Trophoblast cell (in vitro differentiated cells and primary cell): ENCODE measurements at regions not wholly inside any gene's neighbourhood (a gene's known extent, or its start where the extent isn't known, plus 50 kb on each side); places are given as distances from the start of the nearest gene placed in this dataset.
"Not testable (repeated sequence)": the region's sequence is repeated elsewhere in the genome, so short reads cannot be mapped to it uniquely, and the experiment has no call there.

Experiments used
- DNase-seq, 2 donors: peaks; one replicate each; pipeline ENCODE4 v3.0.0-alpha.2; 2016
- H2AFZ ChIP-seq: 2 replicates; pipeline ENCODE4 v1.6.1; 2013; ENCODE audit warnings: low read length, moderate library complexity, mild to moderate bottlenecking; ENCODE audit not compliant: insufficient read depth, poor library complexity
- H2AK5ac ChIP-seq: 2 replicates; pipeline ENCODE4 v1.6.1; 2013; ENCODE audit warnings: mild to moderate bottlenecking, low read length
- H2BK120ac ChIP-seq: 2 replicates; pipeline ENCODE4 v1.6.1; 2013; ENCODE audit warnings: low read length, mild to moderate bottlenecking, moderate library complexity; ENCODE audit not compliant: insufficient read depth, poor library complexity
- H2BK12ac ChIP-seq: 2 replicates; pipeline ENCODE4 v1.6.1; 2013; ENCODE audit warnings: mild to moderate bottlenecking, low read length, moderate library complexity
- H2BK5ac ChIP-seq: 2 replicates; pipeline ENCODE4 v1.6.1; 2013; ENCODE audit warnings: low read length, low read depth, moderate library complexity, mild to moderate bottlenecking; ENCODE audit not compliant: poor library complexity
- H3K14ac ChIP-seq: 2 replicates; pipeline ENCODE4 v1.6.1; 2013; ENCODE audit warnings: mild to moderate bottlenecking, low read length
- H3K18ac ChIP-seq: 2 replicates; pipeline ENCODE4 v1.6.1; 2013; ENCODE audit warnings: mild to moderate bottlenecking, low read length
- H3K23ac ChIP-seq: 2 replicates; pipeline ENCODE4 v1.6.1; 2013; ENCODE audit warnings: low read length
- H3K27ac ChIP-seq: 2 replicates; pipeline ENCODE4 v1.5.1; 2013; ENCODE audit warnings: low read depth, mild to moderate bottlenecking, inconsistent platforms, low read length, moderate library complexity
- H3K27me3 ChIP-seq: 2 replicates; pipeline ENCODE4 v1.6.1; 2013; ENCODE audit warnings: inconsistent platforms, mild to moderate bottlenecking, low read length, moderate library complexity; ENCODE audit not compliant: insufficient read depth
- H3K36me3 ChIP-seq, 2 experiments: 1 replicate in 1 of 2; 2 replicates in 1 of 2; pipeline ENCODE4 v1.6.1; 2013; ENCODE audit warnings: low read length in 2 of 2, mild to moderate bottlenecking in 2 of 2, moderate library complexity in 1 of 2; ENCODE audit not compliant: insufficient read depth in 2 of 2, control insufficient read depth in 1 of 2
- H3K4ac ChIP-seq: 2 replicates; pipeline ENCODE4 v1.6.1; 2013; ENCODE audit warnings: low read depth, mild to moderate bottlenecking, low read length, moderate library complexity
- H3K4me1 ChIP-seq, 2 experiments: 1 replicate in 1 of 2; 2 replicates in 1 of 2; pipeline ENCODE4 v1.6.1; 2013; ENCODE audit warnings: low read length in 2 of 2, mild to moderate bottlenecking in 2 of 2, moderate library complexity in 1 of 2; ENCODE audit not compliant: insufficient read depth in 2 of 2, control insufficient read depth in 1 of 2
- H3K4me2 ChIP-seq: 2 replicates; pipeline ENCODE4 v1.6.1; 2013; ENCODE audit warnings: inconsistent platforms, mild to moderate bottlenecking, low read length, moderate library complexity
- H3K4me3 ChIP-seq: 2 replicates; pipeline ENCODE4 v1.5.1; 2013; ENCODE audit warnings: mild to moderate bottlenecking, low read depth, low read length, inconsistent platforms
- H3K79me1 ChIP-seq: one replicate; pipeline ENCODE4 v1.6.1; 2013; ENCODE audit warnings: low read length
- H3K79me2 ChIP-seq: 2 replicates; pipeline ENCODE4 v1.6.1; 2013; ENCODE audit warnings: low read length, mild to moderate bottlenecking; ENCODE audit not compliant: control insufficient read depth, insufficient read depth, poor library complexity
- H3K9ac ChIP-seq: 2 replicates; pipeline ENCODE4 v1.6.1; 2013; ENCODE audit warnings: mild to moderate bottlenecking, low read length
- H3K9me3 ChIP-seq: 2 replicates; pipeline ENCODE4 v1.6.1; 2013; ENCODE audit warnings: low read depth, mild to moderate bottlenecking, control low read depth, inconsistent platforms, low read length; ENCODE audit not compliant: insufficient read depth
- H4K12ac ChIP-seq: 2 replicates; pipeline ENCODE4 v1.6.1; 2013; ENCODE audit warnings: low read depth, mild to moderate bottlenecking, low read length, moderate library complexity
- H4K8ac ChIP-seq: 2 replicates; pipeline ENCODE4 v1.6.1; 2013; ENCODE audit warnings: low read depth, mild to moderate bottlenecking, low read length, moderate library complexity
- H4K91ac ChIP-seq: one replicate; pipeline ENCODE4 v1.6.1; 2013; ENCODE audit warnings: low read depth, mild to moderate bottlenecking, low read length, moderate library complexity
- WGBS: extraction: QIAGEN DNeasy Blood & Tissue Kit; methylation state at CpG from one replicate; pipeline ENCODE4 v1.1.7; 2013; ENCODE audit warnings: missing lambda C conversion rate; ENCODE audit not compliant: insufficient read length, insufficient coverage; ENCODE audit errors: extremely low coverage; 5-methylcytosine and 5-hydroxymethylcytosine counted together

DNA sequence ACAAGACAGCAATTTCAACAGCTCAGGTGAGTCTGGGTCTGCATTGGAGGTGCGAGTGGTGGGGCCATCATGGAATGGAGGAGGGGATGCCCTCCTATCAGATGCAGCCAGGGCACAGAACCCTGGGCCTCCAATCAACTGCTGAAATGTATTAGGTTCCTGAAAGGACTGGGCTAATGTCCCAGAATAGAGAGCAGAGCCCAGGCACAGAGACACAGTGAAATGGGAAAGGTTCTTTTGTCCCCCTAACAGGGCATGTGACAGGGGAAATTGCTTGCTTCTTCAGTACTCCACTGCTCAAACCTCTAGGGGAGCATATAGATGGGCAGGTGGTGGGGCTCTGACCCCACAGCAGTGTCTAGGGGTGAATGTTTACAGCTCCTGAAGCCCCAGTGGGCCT lies 87.3 kb upstream of the CLPB start:
- Histone ChIP-seq H3K27ac (no peak overlapping the region), H3K4me3 (no peak overlapping the region), H4K8ac (no peak overlapping the region), H3K14ac (no peak overlapping the region), H3K9me3 (no peaks in the 10 kb centered on the region), H3K18ac (no peak overlapping the region), H2BK120ac (no peak overlapping the region), H2AK5ac (no peak overlapping the region), H3K4me1 (no peaks in the 10 kb centered on the region), H3K23ac (no peak overlapping the region), H4K91ac (no peak overlapping the region), H3K4me2 (no peak overlapping the region), H3K79me1 (no peaks in the 10 kb centered on the region), H3K27me3 (no peaks in the 10 kb centered on the region), H3K79me2 (no peaks in the 10 kb centered on the region), H3K4ac (no peak overlapping the region), H3K9ac (no peak overlapping the region), H3K36me3 (no peaks in the 10 kb centered on the region), H4K12ac (no peak overlapping the region), H2AFZ (no peak overlapping the region), H2BK12ac (no peak overlapping the region), H2BK5ac (no peak overlapping the region)
- DNase-seq, result no peak
- WGBS, result no CpG with 5 or more reads among the region's 1 CpG

DNA sequence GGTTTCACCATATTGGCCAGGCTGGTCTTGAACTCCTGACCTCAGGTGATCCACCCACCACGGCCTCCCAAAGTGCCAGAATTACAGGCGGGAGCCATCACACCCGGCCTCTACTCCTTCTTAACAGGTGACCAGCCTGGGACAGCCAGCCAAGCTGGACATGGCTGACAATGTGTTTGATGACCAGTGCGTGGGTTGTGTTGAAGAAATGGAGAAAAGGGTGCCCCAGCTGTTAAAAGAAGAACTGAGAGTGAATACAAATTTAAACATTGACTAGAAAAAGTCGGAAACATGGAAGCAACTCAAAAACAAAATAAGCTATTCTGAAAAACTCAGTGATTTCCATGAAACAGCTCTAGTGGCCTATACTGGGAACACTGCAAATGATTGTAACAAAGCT lies 86.5 kb upstream of the CLPB start:
- Histone ChIP-seq H3K4me2 (no peak overlapping the region), H3K36me3 (no peaks in the 10 kb centered on the region), H3K27ac (no peak overlapping the region), H3K4me3 (no peak overlapping the region), H2AFZ (no peak overlapping the region), H4K91ac (no peak overlapping the region), H4K8ac (no peak overlapping the region), H3K27me3 (no peaks in the 10 kb centered on the region), H4K12ac (no peak overlapping the region), H3K4me1 (no peaks in the 10 kb centered on the region), H3K18ac (no peak overlapping the region), H2BK12ac (no peak overlapping the region), H3K79me1 (no peaks in the 10 kb centered on the region), H3K4ac (no peak overlapping the region), H2BK120ac (no peak overlapping the region), H3K14ac (no peak overlapping the region), H3K9ac (no peak overlapping the region), H3K9me3 (no peaks in the 10 kb centered on the region), H3K79me2 (no peaks in the 10 kb centered on the region), H2AK5ac (no peak overlapping the region), H3K23ac (no peak overlapping the region), H2BK5ac (no peak overlapping the region)
- no CpG with 5 or more reads among the region's 5 CpGs for WGBS
- DNase-seq, result no peak

DNA sequence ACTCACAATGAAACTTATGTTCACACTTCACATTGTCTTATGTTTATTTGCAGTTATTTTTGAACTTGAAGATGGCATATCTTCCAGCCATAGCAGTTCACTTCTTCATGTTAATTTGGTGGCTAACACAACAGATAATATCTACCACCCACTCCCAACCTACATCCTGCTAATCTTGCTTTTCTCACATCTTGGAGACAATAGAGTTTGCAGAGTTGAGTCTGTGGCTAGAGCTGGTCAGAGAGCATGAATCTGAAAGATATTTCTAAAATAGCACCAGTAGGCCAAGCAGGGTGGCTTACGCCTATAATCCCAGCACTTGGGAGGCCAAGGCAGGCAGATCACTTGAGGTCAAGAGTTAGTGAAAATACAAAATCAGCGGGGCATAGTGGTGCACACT lies 85.6 kb upstream of the CLPB start:
- H3K4me3 ChIP-seq, H3K23ac ChIP-seq, H3K4me2 ChIP-seq, DNase-seq, H2AFZ ChIP-seq, H2BK5ac ChIP-seq, H3K36me3 ChIP-seq, H3K79me2 ChIP-seq, H2BK12ac ChIP-seq, H4K12ac ChIP-seq, H4K8ac ChIP-seq, H3K27ac ChIP-seq, H3K27me3 ChIP-seq, H4K91ac ChIP-seq, H2AK5ac ChIP-seq, H2BK120ac ChIP-seq, H3K14ac ChIP-seq, H3K79me1 ChIP-seq, H3K9ac ChIP-seq, H3K9me3 ChIP-seq, H3K4me1 ChIP-seq, H3K4ac ChIP-seq, H3K18ac ChIP-seq: not testable (repeated sequence)
- WGBS, result no CpG with 5 or more reads among the region's 2 CpGs

DNA sequence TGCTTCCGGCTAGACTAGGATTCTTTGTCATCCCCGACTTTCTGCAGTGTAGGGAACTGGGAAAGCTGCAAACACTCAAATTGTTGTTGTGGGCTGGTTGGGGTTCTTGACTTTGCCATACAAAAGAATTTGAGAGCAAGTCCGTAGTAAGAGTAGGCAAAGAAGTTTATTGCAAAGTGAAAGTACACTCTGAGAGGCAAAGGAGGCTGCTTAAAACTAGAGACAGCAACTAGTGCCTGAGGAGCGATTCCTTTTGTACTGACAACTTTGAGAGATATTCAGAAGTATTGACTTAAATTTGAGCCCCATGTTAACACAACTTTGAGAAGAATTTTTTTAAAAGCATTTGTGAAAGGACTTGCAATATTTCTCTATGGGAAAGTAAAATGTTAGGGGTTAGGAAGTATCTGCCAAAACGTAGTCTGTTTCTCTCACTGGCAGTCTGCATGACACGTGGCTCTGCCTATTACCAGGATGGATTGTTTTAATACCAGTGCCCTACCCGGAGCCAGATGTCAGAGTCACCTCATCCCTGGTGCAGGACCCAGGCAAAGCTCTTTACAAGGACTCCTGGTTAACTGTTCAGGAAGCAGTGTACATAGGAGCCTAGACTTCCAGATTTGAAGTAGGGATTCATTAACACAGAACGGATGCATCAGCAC lies 85.0 kb upstream of the CLPB start:
- Histone ChIP-seq H2BK12ac (no peak overlapping the region), H3K18ac (no peak overlapping the region), H2BK120ac (no peak overlapping the region), H3K9me3 (no peaks in the 10 kb centered on the region), H3K4me3 (no peak overlapping the region), H2AFZ (no peak overlapping the region), H3K4ac (no peak overlapping the region), H2AK5ac (no peak overlapping the region), H3K4me2 (no peak overlapping the region), H4K12ac (no peak overlapping the region), H3K9ac (no peak overlapping the region), H3K36me3 (no peaks in the 10 kb centered on the region), H3K23ac (no peak overlapping the region), H2BK5ac (no peak overlapping the region), H3K4me1 (no peaks in the 10 kb centered on the region), H3K27me3 (no peaks in the 10 kb centered on the region), H3K79me1 (no peaks in the 10 kb centered on the region), H4K91ac (no peak overlapping the region), H3K27ac (no peak overlapping the region), H4K8ac (no peak overlapping the region), H3K14ac (no peak overlapping the region), H3K79me2 (no peaks in the 10 kb centered on the region)
- no peak for DNase-seq
- no CpG with 5 or more reads among the region's 8 CpGs for WGBS
